Transverse colon (tissue), 4 donors: ENCODE measurements at regions not wholly inside any gene's neighbourhood (a gene's known extent, or its start where the extent isn't known, plus 50 kb on each side); places are given as distances from the start of the nearest gene placed in this dataset.

ENCODE experiments used
- CTCF ChIP-seq, 5 experiments: fragments of 200-600 bp in 3 of 5; fragments of 450-650 bp in 2 of 5; sonication (generic) in 3 of 5; IDR thresholded peaks; 1 replicate in 2 of 5; 2 replicates in 3 of 5; pipeline ENCODE4 v1.5.1; 2016 to 2017; ENCODE audit warnings: antibody characterized with exemption in 5 of 5, inconsistent platforms in 3 of 5, mild to moderate bottlenecking in 2 of 5, moderate library complexity in 1 of 5
- EP300 ChIP-seq: sonication (generic); formaldehyde crosslinking; IDR thresholded peaks from one replicate; pipeline ENCODE4 v1.6.1; 2017; ENCODE audit warnings: antibody characterized with exemption, low read depth
- POLR2A ChIP-seq: fragments of 450-650 bp; IDR thresholded peaks from one replicate; pipeline ENCODE4 v1.6.1; 2016; ENCODE audit warnings: antibody characterized with exemption, mild to moderate bottlenecking, moderate library complexity
- POLR2AphosphoS5 ChIP-seq, 3 donors: sonication (generic); formaldehyde crosslinking; IDR thresholded peaks; one replicate each; pipeline ENCODE4 v1.6.1; 2016; ENCODE audit warnings: antibody characterized with exemption in 3 of 3

- TF ChIP-seq CTCF (IDR thresholded peaks at IDR 0.05): no peak
- no peak for TF ChIP-seq POLR2AphosphoS5 (IDR thresholded peaks at IDR 0.05)
- no peak for TF ChIP-seq POLR2A
- no peak for TF ChIP-seq EP300
Observed at GRCh38 chr10:23980094-23980493, 228.8 kb upstream of the KIAA1217 start.
